Activated CD4-positive, alpha-beta T cell treated with anti-CD3 and anti-CD28 coated beads, Interleukin-2, amount 10 ng/mL, durations not matched to agents 7 days and 5 days (primary cell): ENCODE measurements at regions not wholly inside any gene's neighbourhood (a gene's known extent, or its start where the extent isn't known, plus 50 kb on each side); places are given as distances from the start of the nearest gene placed in this dataset.

Experiments
- CTCF ChIA-PET: fragments of 350-600 bp; sonication (Branson Sonifier 250); formaldehyde crosslinking; loops from one replicate; lab custom pipeline; 2021; ENCODE audit warnings: antibody characterized with exemption; lab: Charles Lee
- POLR2A ChIA-PET: fragments of 350-600 bp; sonication (Branson Sonifier 250); formaldehyde crosslinking; loops from one replicate; lab custom pipeline; 2021; ENCODE audit warnings: antibody characterized with exemption; lab: Charles Lee
- DNase-seq: peaks from one replicate; pipeline ENCODE4 v3.0.0-alpha.2; 2020
- H3K27ac Mint-ChIP-seq: one replicate; pipeline ENCODE4 v1.8.0; 2021; ENCODE audit warnings: mild to moderate bottlenecking, moderate library complexity, mixed read lengths
- H3K27me3 Mint-ChIP-seq: one replicate; pipeline ENCODE4 v1.8.0; 2021; ENCODE audit warnings: mixed read lengths
- H3K36me3 Mint-ChIP-seq: one replicate; pipeline ENCODE4 v1.8.0; 2021; ENCODE audit warnings: low read depth, mixed read lengths
- H3K4me1 Mint-ChIP-seq: one replicate; pipeline ENCODE4 v1.8.0; 2021; ENCODE audit warnings: mixed read lengths
- H3K4me3 Mint-ChIP-seq: one replicate; pipeline ENCODE4 v1.8.0; 2021; ENCODE audit warnings: mild to moderate bottlenecking, moderate library complexity, mixed read lengths
- H3K9me3 Mint-ChIP-seq: one replicate; pipeline ENCODE4 v1.8.0; 2021; ENCODE audit warnings: mixed read lengths

GRCh38 chr3:25870452-25870851 lies 80.6 kb downstream of the OXSM start:
- H3K27me3 Mint-ChIP-seq: no peaks in the 10 kb centered on the region
- CTCF ChIA-PET: no interaction called here
- no peak for DNase-seq
- H3K9me3 Mint-ChIP-seq: peaks cover 2% of the 10 kb centered on the region
- no peaks in the 10 kb centered on the region for H3K36me3 Mint-ChIP-seq
- peak overlapping the region; percentile 15 for H3K27ac Mint-ChIP-seq
- no peak overlapping the region for H3K4me3 Mint-ChIP-seq
- POLR2A ChIA-PET: no interaction called here
- peaks cover 5% of the 10 kb centered on the region for H3K4me1 Mint-ChIP-seq

- CTCF ChIA-PET: no interaction called here
- POLR2A ChIA-PET: no interaction called here
- Mint-ChIP-seq H3K4me1 (peaks cover 5% of the 10 kb centered on the region), H3K36me3 (no peaks in the 10 kb centered on the region), H3K27ac (no peak overlapping the region), H3K9me3 (peaks cover 2% of the 10 kb centered on the region), H3K4me3 (no peak overlapping the region), H3K27me3 (no peaks in the 10 kb centered on the region)
- no peak for DNase-seq
Observed at GRCh38 chr3:25872200-25872877, 82.4 kb downstream of the OXSM start.

GRCh38 chr3:25883492-25883891 lies 93.6 kb downstream of the OXSM start:
- H3K9me3 Mint-ChIP-seq: peaks cover 2% of the 10 kb centered on the region
- ChIA-PET POLR2A (no interaction called here), CTCF (no interaction called here)
- H3K27me3 Mint-ChIP-seq: peaks cover 3% of the 10 kb centered on the region
- no peak for DNase-seq
- H3K27ac Mint-ChIP-seq: no peak overlapping the region
- H3K4me1 Mint-ChIP-seq: no peaks in the 10 kb centered on the region
- H3K36me3 Mint-ChIP-seq: no peaks in the 10 kb centered on the region
- H3K4me3 Mint-ChIP-seq: no peak overlapping the region

- Mint-ChIP-seq H3K27me3 (peaks cover 3% of the 10 kb centered on the region), H3K4me3 (no peak overlapping the region), H3K36me3 (no peaks in the 10 kb centered on the region), H3K4me1 (no peaks in the 10 kb centered on the region), H3K27ac (no peak overlapping the region), H3K9me3 (peaks cover 2% of the 10 kb centered on the region)
- no peak for DNase-seq
- POLR2A ChIA-PET: no interaction called here
- CTCF ChIA-PET: no interaction called here
Observed at GRCh38 chr3:25884981-25885380, 95.1 kb downstream of the OXSM start.

- no peak for DNase-seq
- Mint-ChIP-seq H3K9me3 (peaks cover 2% of the 10 kb centered on the region), H3K36me3 (no peaks in the 10 kb centered on the region), H3K27ac (no peak overlapping the region), H3K4me3 (no peak overlapping the region), H3K27me3 (peaks cover 3% of the 10 kb centered on the region), H3K4me1 (no peaks in the 10 kb centered on the region)
- ChIA-PET POLR2A (no interaction called here), CTCF (interaction anchor here (0.6 kb wide), 1 partner anchor 52 kb away, joined by 3 read pairs; no protein-coding TSS in a partner anchor)
Observed at GRCh38 chr3:25885544-25885943, 95.7 kb downstream of the OXSM start.

GRCh38 chr3:25887907-25888306 lies 98.0 kb downstream of the OXSM start:
- ChIA-PET CTCF (interaction anchor here (0.5 kb wide), 1 partner anchor 364 kb away, joined by 3 read pairs; no protein-coding TSS in a partner anchor), POLR2A (no interaction called here)
- Mint-ChIP-seq H3K4me3 (no peak overlapping the region), H3K27ac (no peak overlapping the region), H3K36me3 (no peaks in the 10 kb centered on the region), H3K27me3 (peaks cover 3% of the 10 kb centered on the region), H3K4me1 (no peaks in the 10 kb centered on the region), H3K9me3 (peaks cover 2% of the 10 kb centered on the region)
- DNase-seq: no peak

- no peak for DNase-seq
- Mint-ChIP-seq H3K27ac (no peak overlapping the region), H3K9me3 (peaks cover 2% of the 10 kb centered on the region), H3K4me1 (no peaks in the 10 kb centered on the region), H3K36me3 (no peaks in the 10 kb centered on the region), H3K4me3 (no peak overlapping the region), H3K27me3 (no peaks in the 10 kb centered on the region)
- CTCF ChIA-PET: no interaction called here
- POLR2A ChIA-PET: no interaction called here
Observed at GRCh38 chr3:25888892-25889524, 99.1 kb downstream of the OXSM start.

GRCh38 chr3:25889525-25889917 lies 99.6 kb downstream of the OXSM start:
- ChIA-PET POLR2A (no interaction called here), CTCF (no interaction called here)
- H3K27ac Mint-ChIP-seq: no peak overlapping the region
- DNase-seq: no peak
- no peaks in the 10 kb centered on the region for H3K4me1 Mint-ChIP-seq
- no peaks in the 10 kb centered on the region for H3K27me3 Mint-ChIP-seq
- no peak overlapping the region for H3K4me3 Mint-ChIP-seq
- no peaks in the 10 kb centered on the region for H3K9me3 Mint-ChIP-seq
- no peaks in the 10 kb centered on the region for H3K36me3 Mint-ChIP-seq

- H3K4me3 Mint-ChIP-seq: no peak overlapping the region
- no peaks in the 10 kb centered on the region for H3K9me3 Mint-ChIP-seq
- no peaks in the 10 kb centered on the region for H3K4me1 Mint-ChIP-seq
- no peak overlapping the region for H3K27ac Mint-ChIP-seq
- H3K36me3 Mint-ChIP-seq: no peaks in the 10 kb centered on the region
- CTCF ChIA-PET: no interaction called here
- no peaks in the 10 kb centered on the region for H3K27me3 Mint-ChIP-seq
- POLR2A ChIA-PET: no interaction called here
- DNase-seq: no peak
Observed at GRCh38 chr3:25894101-25894500, 104.2 kb downstream of the OXSM start.

- Mint-ChIP-seq H3K27ac (no peak overlapping the region), H3K4me3 (no peak overlapping the region), H3K4me1 (peaks cover 5% of the 10 kb centered on the region), H3K36me3 (no peaks in the 10 kb centered on the region), H3K27me3 (no peaks in the 10 kb centered on the region), H3K9me3 (no peaks in the 10 kb centered on the region)
- DNase-seq: no peak
- CTCF ChIA-PET: no interaction called here
- POLR2A ChIA-PET: no interaction called here
Observed at GRCh38 chr3:25895031-25895430, 105.1 kb downstream of the OXSM start.

- Mint-ChIP-seq H3K9me3 (no peaks in the 10 kb centered on the region), H3K36me3 (no peaks in the 10 kb centered on the region), H3K4me3 (no peak overlapping the region), H3K27me3 (no peaks in the 10 kb centered on the region), H3K4me1 (peaks cover 5% of the 10 kb centered on the region), H3K27ac (no peak overlapping the region)
- ChIA-PET POLR2A (no interaction called here), CTCF (no interaction called here)
- no peak for DNase-seq
Observed at GRCh38 chr3:25895443-25895842, 105.6 kb downstream of the OXSM start.

- Mint-ChIP-seq H3K9me3 (no peaks in the 10 kb centered on the region), H3K36me3 (no peaks in the 10 kb centered on the region), H3K27ac (no peak overlapping the region), H3K27me3 (no peaks in the 10 kb centered on the region), H3K4me3 (no peak overlapping the region), H3K4me1 (peaks cover 12% of the 10 kb centered on the region)
- ChIA-PET CTCF (no interaction called here), POLR2A (no interaction called here)
- no peak for DNase-seq
Observed at GRCh38 chr3:25897019-25897418, 107.1 kb downstream of the OXSM start.

GRCh38 chr3:25899352-25900101 lies 109.6 kb downstream of the OXSM start:
- no peak overlapping the region for H3K4me3 Mint-ChIP-seq
- H3K36me3 Mint-ChIP-seq: no peaks in the 10 kb centered on the region
- H3K27ac Mint-ChIP-seq: no peak overlapping the region
- H3K27me3 Mint-ChIP-seq: peaks cover 6% of the 10 kb centered on the region
- POLR2A ChIA-PET: no interaction called here
- H3K9me3 Mint-ChIP-seq: no peaks in the 10 kb centered on the region
- peaks cover 19% of the 10 kb centered on the region for H3K4me1 Mint-ChIP-seq
- no peak for DNase-seq
- CTCF ChIA-PET: no interaction called here
